Mononuclear cell (primary cell): ENCODE measurements at regions not wholly inside any gene's neighbourhood (a gene's known extent, or its start where the extent isn't known, plus 50 kb on each side); places are given as distances from the start of the nearest gene placed in this dataset.
"Not testable (repeated sequence)": the region's sequence is repeated elsewhere in the genome, so short reads cannot be mapped to it uniquely, and the experiment has no call there.

Source experiments
- H3K27me3 ChIP-seq: 2 replicates; pipeline ENCODE4 v1.6.0; 2011; ENCODE audit warnings: low read length, control low read depth; ENCODE audit not compliant: insufficient read depth
- H3K4me1 ChIP-seq: 2 replicates; pipeline ENCODE4 v1.5.1; 2011; ENCODE audit warnings: mild to moderate bottlenecking, low read length, control low read depth; ENCODE audit not compliant: insufficient read depth
- H3K4me3 ChIP-seq: 2 replicates; pipeline ENCODE4 v1.5.1; 2011; ENCODE audit warnings: mild to moderate bottlenecking, low read length, moderate library complexity
- H3K9me3 ChIP-seq: 2 replicates; pipeline ENCODE4 v1.5.1; 2011; ENCODE audit warnings: low read depth, mild to moderate bottlenecking, control low read depth, low read length

DNA sequence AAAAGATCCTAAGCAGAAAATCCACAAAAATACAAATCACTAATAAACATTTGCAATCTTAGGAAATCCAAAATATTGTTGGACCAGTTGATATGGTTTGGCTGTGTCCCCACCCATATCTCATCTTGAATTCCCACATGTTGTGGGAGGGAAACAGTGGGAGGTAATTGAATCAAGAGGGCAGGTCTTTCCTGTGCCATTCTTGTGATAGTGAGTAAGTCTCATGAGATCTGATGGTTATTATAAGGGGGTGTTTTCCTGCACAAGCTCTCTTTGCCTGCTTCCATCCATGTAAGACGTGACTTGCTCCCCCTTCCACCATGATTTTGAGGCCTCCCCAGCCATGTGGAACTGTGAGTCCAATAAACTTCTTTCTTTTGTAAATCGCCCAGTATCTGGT lies 79.2 kb upstream of the CHD1 start:
- H3K27me3 ChIP-seq, H3K9me3 ChIP-seq, H3K4me1 ChIP-seq, H3K4me3 ChIP-seq: not testable (repeated sequence)

DNA sequence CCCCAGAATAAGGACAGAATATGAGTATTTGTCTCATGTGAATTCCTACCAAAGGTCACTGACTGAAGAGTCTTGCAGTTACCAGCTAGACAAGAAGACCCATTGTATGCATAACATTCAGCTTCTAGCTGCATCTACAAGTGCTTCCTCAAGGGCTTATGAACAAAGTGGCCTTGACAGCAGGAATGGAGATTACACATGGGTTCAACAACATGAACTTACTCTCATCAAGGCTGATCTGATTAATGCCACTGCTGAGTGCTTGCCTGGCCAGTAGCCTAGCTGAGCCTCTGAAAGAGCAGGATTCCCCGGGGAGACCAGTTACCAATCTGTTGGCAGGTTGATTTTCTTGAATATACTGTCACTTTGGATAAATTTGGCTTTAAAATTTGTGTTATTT lies 76.7 kb upstream of the CHD1 start:
- Histone ChIP-seq H3K4me3 (no peak overlapping the region), H3K4me1 (no peaks in the 10 kb centered on the region), H3K27me3 (no peaks in the 10 kb centered on the region)

DNA sequence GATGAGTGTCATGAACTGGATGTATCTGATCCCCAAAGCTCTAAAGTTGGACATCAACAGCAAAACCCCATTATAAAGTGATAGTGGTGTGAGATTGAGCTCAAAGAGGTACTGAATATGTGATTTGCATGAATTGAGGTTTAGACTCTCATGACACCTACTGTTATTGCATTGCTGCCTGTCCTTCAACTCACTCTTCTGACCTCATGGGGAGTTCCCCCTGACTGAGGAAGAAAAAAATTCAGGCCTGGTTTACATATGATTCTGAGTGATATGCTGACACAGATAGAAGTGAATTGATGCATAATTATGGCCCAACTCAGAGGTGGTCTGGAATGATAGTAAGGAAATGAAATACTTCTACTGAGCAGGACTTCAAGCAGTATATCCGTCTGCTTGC lies 76.2 kb upstream of the CHD1 start:
- no peaks in the 10 kb centered on the region for H3K9me3 ChIP-seq
- no peak overlapping the region for H3K4me3 ChIP-seq
- H3K4me1 ChIP-seq: no peaks in the 10 kb centered on the region
- H3K27me3 ChIP-seq: no peaks in the 10 kb centered on the region

More for the DNA sequence above, 76.7 kb upstream of the CHD1 start:
- H3K9me3 ChIP-seq: no peaks in the 10 kb centered on the region

DNA sequence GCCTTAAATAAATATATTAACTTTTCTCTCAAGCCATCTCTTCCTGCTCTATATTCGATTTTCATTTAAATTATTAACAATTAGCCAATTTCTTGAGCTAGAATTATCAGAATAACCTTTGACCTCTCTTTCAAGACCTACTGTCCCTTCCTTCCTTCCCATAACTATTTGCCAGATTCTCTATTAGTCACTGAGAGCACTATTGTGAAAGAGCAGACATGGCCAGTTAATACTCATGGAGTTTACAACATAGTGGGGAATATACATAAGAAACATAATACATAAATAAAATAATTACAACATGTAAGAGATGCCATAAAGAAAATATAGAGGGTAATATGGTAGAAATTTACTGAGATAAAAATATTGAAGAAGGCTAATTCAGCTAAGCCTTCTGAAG lies 72.1 kb upstream of the CHD1 start:
- Histone ChIP-seq H3K27me3 (no peaks in the 10 kb centered on the region), H3K9me3 (no peaks in the 10 kb centered on the region), H3K4me1 (no peaks in the 10 kb centered on the region), H3K4me3 (no peak overlapping the region)

DNA sequence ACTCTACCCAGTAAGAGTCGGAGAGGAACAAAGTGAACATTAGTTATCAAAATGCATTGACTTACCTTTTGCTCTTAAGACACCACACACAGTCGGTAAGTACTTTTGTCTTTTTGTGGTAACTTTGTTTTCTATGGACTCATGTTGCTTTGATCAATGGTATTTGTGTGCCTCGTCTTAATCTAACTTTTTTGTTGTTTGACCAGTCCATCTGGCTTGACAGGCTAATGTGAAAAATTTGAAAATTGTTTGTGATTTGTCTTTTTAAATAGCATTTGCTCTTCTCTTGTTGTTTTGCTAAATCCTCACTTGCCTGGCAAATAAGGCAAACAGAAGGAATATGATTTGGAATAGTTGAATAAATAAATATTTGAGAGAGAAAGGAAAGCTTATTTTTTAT lies 71.4 kb upstream of the CHD1 start:
- Histone ChIP-seq H3K27me3 (no peaks in the 10 kb centered on the region), H3K4me3 (no peak overlapping the region), H3K4me1 (no peaks in the 10 kb centered on the region), H3K9me3 (no peaks in the 10 kb centered on the region)

DNA sequence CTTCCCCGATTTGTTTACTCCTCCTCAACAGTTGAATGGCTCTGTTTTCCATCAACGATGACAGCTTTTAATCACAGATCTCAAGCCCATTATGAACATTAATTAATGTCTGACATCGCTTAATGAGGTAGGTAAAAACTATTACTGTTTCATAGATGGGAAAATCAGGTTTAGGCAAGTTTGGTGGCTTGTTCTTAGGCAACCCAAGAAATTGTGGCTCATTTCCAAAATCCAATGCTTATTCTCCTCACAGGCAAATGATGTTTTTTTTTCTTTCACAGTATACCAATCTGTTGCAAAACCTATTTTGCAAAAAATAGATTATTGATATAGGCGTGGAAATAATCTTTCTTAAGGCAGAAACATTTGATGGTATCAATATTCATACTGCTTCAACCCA lies 70.8 kb upstream of the CHD1 start:
- Histone ChIP-seq H3K4me1 (no peaks in the 10 kb centered on the region), H3K27me3 (no peaks in the 10 kb centered on the region), H3K9me3 (no peaks in the 10 kb centered on the region), H3K4me3 (no peak overlapping the region)

DNA sequence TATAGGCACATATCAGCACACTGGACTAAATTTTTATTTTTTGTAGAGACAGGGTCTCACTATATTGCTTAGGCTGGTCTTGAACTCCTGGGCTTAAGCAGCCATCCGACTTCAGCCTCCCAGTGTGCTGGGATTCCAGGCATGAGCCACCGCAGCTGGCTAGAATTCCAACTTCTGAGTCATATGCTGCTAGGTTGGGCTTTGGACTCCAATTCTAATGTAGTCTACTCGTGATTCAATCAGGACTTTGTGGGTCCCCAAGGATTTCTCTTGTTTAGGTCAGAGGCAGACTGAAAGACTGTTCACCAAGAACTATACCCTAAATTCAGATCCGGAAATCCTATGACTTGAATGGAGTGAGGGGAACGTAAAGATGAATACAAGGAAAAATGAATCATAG lies 68.2 kb upstream of the CHD1 start:
- H3K4me3 ChIP-seq: no peak overlapping the region
- H3K4me1 ChIP-seq: no peaks in the 10 kb centered on the region
- no peaks in the 10 kb centered on the region for H3K27me3 ChIP-seq
- H3K9me3 ChIP-seq: no peaks in the 10 kb centered on the region

DNA sequence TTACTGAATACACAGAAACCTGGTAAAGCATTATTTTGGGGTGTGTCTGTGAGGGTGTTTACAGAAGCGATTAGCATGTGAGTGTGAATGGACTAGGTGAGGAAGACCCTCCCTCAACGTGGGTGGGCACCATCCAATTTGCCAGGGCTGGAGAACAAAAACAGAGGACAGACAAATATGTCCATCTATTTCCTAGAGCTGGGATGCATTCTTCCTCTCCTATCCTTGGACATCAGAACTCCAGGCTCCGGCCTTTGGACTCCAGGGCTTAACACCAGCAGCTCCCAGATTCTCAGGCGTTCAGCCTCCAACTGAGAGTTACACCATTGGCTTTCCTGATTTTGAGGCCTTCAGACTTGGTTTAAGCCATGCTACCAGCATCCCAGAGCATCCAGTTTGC lies 65.8 kb upstream of the CHD1 start:
- Histone ChIP-seq H3K4me1 (peaks cover 5% of the 10 kb centered on the region), H3K9me3 (no peaks in the 10 kb centered on the region), H3K27me3 (no peaks in the 10 kb centered on the region), H3K4me3 (no peak overlapping the region)

DNA sequence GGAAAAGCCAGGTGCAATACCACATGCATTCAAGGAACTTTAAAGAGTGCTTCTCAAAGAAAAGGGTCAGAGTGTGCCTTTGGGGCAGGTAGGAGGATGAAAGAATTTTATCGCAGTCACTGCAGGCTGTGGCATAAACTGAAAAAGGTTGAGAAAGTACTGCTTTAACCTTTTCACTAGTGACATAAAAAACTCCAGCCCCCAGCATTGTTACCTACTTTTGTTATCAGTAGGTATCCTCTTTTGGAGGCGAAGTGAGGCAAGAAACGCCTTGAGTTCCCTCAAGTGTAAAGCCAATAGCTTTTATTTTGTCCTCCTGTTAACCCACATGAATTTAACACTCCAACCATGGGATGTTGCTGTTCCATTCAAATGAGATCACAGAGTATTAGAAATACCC lies 64.7 kb upstream of the CHD1 start:
- Histone ChIP-seq H3K9me3 (no peaks in the 10 kb centered on the region), H3K4me1 (peaks cover 11% of the 10 kb centered on the region)

DNA sequence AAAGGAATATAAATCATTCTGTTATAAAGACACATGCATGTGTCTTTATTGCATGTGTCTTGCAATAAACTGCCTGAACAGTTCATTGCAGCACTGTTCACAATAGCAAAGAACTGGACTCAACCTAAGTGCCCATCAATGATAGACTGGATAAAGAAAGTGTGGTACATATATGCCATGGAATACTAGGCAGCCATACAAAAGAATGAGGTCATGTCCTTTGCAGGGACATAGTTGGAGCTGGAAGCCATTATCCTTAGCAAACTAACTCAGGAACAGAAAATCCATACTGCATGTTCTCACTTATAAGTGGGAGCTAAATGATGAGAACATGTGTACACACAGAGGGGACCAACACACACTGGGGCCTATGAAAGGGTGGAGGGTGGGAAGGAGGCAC lies 63.7 kb upstream of the CHD1 start:
- Histone ChIP-seq H3K9me3 (no peaks in the 10 kb centered on the region), H3K27me3 (no peaks in the 10 kb centered on the region), H3K4me1 (peaks cover 11% of the 10 kb centered on the region), H3K4me3 (no peak overlapping the region)

More for the DNA sequence above, 64.7 kb upstream of the CHD1 start:
- H3K4me3 ChIP-seq: no peak overlapping the region
- no peaks in the 10 kb centered on the region for H3K27me3 ChIP-seq

DNA sequence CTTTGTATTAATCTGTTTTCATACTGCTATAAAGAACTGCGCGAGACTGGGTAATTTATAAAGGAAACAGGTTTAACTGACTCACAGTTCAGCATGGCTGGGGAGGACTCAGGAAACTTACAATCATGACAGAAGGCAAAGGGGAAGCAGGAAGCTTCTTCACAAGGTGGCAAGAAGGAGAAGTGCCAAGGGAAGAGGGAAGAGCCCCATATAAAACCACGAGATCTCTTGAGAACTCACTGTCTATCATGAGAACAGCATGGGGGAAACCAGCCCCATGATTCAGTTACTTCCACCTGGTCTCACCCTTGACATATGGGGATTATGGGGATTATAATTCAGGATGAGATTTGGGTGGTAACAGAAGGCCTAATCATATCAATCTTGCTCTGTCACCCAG lies 60.9 kb upstream of the CHD1 start:
- H3K4me3 ChIP-seq: no peak overlapping the region
- no peaks in the 10 kb centered on the region for H3K9me3 ChIP-seq
- no peaks in the 10 kb centered on the region for H3K27me3 ChIP-seq
- H3K4me1 ChIP-seq: peaks cover 14% of the 10 kb centered on the region

DNA sequence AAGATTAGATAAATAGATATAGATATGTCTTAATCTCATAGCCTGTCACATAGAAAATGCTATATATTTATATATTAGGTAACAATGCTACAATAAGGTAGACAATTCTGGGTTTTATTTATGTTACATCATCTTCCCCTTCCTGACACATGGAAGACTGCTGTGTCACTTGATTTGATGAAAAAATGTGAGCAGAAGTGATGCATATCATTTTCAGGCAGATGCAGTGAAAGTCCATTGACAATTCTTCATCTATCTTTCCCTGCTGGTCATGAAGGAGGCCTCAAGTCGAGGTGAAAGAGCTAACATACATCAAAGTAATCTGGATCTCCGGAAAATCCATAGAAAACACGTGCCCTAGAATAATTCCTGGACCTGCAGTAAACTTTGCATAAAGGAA lies 57.8 kb upstream of the CHD1 start:
- H3K4me1 ChIP-seq: peaks cover 14% of the 10 kb centered on the region
- no peak overlapping the region for H3K4me3 ChIP-seq
- no peaks in the 10 kb centered on the region for H3K9me3 ChIP-seq
- H3K27me3 ChIP-seq: no peaks in the 10 kb centered on the region

DNA sequence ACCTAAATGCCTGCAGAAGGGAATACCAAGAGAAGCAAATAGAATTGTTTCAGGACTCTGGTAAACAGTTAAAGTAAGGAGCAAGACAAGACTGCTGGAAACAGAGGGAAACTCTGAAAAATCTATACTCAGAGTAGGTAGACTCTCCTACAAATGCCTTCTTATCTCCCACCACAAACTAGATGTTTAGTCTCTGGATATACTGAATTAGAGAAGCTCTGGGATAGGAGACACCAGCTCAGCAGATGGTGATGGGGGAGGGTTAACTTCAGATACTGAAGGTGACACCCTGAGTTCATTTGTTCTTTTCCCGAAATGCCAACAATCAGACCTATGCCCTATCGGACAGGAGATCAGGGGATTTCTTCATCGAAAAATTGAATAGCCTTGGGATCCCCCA lies 54.1 kb upstream of the CHD1 start:
- peaks cover 3% of the 10 kb centered on the region for H3K4me1 ChIP-seq
- H3K27me3 ChIP-seq: no peaks in the 10 kb centered on the region
- H3K4me3 ChIP-seq: no peak overlapping the region
- H3K9me3 ChIP-seq: no peaks in the 10 kb centered on the region
